GM12865 (cell line): ENCODE measurements at regions not wholly inside any gene's neighbourhood (a gene's known extent, or its start where the extent isn't known, plus 50 kb on each side); places are given as distances from the start of the nearest gene placed in this dataset.

Source experiments
- DNase-seq: peaks from one replicate; pipeline ENCODE4 v3.0.0; 2010; ENCODE audit warnings: low read depth
- H3K4me3 ChIP-seq: 2 replicates; pipeline ENCODE4 v1.5.1; 2011; ENCODE audit warnings: mild to moderate bottlenecking, low read depth, low read length, control low read depth
- TF ChIP-seq, protein P1 (sequence below): IDR thresholded peaks from 2 replicates; pipeline ENCODE4 v1.5.1; 2011; ENCODE audit warnings: low read length, control low read depth, low read depth, inconsistent platforms; ENCODE audit not compliant: insufficient read depth; ENCODE audit errors: missing control alignments

DNA sequence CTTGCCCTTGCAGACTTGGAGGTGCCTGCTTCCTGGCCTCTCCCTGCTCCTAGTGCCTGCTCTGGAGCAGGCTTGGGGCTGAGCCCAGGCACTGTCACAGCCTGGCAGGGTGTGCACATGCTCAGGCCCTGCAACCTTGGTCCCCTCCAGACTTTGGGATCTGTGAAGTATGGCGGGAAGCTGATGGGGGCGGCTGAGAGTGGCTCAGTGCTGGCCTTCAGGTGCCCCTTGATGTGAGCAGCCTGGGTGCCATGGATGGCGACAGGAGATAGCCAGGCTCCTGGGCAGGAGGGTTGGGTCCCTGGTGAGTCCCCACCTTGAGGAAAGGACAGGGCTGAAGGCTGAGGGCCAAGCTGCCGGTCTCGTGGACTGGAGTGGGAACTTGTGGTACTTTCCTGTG, 700.4 kb upstream of the KCND2 start:
- DNase-seq, result peak; percentile 5

DNA sequence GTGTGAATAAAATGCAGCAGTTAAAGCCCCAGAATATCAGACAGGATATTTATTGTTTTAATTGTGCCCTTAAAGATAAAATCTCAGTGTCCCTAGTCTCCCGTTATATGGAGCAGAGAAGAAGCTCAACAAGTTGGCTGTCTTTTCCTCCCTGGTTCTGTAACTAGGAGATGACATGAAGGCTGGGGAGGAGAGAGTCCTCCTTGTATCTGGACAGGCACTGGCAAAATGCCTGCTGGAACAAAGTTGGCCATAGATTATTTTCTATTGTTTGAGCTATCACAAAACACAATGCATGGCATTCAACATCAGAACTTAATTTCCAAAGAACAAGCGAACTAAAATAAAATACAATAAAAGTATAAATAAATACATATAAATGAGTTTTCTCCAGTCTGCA, 694.9 kb upstream of the KCND2 start:
- no peak overlapping the region for H3K4me3 ChIP-seq
- DNase-seq, result no peak
- TF ChIP-seq, protein P1, sequence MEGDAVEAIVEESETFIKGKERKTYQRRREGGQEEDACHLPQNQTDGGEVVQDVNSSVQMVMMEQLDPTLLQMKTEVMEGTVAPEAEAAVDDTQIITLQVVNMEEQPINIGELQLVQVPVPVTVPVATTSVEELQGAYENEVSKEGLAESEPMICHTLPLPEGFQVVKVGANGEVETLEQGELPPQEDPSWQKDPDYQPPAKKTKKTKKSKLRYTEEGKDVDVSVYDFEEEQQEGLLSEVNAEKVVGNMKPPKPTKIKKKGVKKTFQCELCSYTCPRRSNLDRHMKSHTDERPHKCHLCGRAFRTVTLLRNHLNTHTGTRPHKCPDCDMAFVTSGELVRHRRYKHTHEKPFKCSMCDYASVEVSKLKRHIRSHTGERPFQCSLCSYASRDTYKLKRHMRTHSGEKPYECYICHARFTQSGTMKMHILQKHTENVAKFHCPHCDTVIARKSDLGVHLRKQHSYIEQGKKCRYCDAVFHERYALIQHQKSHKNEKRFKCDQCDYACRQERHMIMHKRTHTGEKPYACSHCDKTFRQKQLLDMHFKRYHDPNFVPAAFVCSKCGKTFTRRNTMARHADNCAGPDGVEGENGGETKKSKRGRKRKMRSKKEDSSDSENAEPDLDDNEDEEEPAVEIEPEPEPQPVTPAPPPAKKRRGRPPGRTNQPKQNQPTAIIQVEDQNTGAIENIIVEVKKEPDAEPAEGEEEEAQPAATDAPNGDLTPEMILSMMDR, result no peak

More for the DNA sequence above, 700.4 kb upstream of the KCND2 start:
- TF ChIP-seq, protein P1, result no peak
- no peak overlapping the region for H3K4me3 ChIP-seq

DNA sequence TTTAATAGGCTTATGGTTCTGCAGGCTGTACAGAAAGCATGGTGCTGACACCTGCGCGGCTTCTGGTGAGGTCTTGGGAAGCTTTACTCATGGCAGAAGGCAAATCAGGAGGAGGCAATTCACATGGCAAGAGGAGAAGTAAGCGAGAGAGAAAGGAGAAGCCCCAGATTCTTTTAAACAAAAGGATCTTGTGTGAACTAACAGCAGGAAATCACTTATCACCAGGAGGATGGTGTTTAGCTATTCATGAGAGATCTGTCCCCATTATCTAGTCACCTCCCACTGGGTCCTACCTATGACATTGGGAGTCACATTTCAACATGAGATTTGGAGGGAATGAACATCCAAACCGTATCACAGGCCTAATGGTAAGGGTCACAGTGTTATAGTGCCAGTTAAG, 678.0 kb upstream of the KCND2 start:
- TF ChIP-seq, protein P1, result no peak
- no peak for DNase-seq
- H3K4me3 ChIP-seq, result no peak overlapping the region

DNA sequence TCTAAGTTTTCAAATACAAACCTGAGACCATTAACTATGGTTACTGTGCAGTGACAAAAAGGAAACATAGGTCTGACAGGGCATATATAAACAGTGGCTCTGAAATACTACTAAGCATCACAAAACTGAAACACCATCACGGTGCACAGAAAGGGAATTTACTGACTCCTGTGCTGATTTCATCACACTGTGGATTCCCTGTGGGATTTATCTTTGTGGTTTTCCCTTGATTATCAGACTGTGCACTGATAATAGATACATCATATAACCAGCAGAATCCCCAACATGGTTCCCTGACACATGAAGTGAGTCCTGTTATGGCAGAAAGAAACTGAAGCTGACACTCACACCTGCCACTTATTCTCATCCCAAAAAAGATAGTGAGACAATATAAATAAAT, 676.3 kb upstream of the KCND2 start:
- no peak overlapping the region for H3K4me3 ChIP-seq
- DNase-seq, result no peak
- TF ChIP-seq, protein P1, result no peak

DNA sequence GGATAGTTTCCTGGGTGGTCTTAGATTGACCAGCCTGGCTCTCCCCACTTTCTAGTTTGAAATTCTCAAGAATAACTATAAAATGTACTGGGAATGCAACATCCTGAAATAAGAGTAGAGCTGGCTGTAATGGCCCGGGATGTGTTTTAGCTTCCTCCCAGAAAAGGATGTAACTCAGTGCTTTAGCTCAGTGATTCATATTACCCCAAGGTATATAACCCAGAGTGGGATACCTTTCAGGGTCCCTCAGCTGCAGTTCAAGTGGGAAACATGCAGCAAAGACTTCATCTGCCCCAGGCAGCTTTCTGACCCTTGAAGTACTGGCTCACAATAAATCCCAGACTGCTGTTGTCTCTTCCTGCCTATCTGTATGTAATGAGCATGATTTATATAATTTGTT, 666.7 kb upstream of the KCND2 start:
- H3K4me3 ChIP-seq, result no peak overlapping the region
- no peak for DNase-seq
- TF ChIP-seq, protein P1, result no peak

DNA sequence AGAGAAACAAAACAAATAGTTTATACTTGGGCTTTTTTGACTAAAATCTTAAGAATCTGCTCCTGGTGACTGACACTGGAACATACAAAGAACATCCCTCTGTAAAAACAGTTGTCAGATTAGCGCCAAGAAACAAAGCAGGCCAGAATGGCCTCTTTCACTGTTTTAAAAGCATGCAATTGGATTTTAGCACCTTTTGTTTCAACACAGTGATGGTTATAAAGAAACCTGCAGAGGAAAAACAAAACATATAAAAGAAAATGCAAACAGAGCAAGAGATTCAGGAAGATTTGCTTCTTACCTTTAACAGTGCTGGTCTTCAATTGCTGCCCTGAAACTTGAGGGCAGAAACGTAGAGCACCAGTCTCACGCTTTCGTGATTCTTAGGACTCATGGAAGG, 652.2 kb upstream of the KCND2 start:
- DNase-seq, result no peak
- TF ChIP-seq, protein P1, result no peak
- no peak overlapping the region for H3K4me3 ChIP-seq

DNA sequence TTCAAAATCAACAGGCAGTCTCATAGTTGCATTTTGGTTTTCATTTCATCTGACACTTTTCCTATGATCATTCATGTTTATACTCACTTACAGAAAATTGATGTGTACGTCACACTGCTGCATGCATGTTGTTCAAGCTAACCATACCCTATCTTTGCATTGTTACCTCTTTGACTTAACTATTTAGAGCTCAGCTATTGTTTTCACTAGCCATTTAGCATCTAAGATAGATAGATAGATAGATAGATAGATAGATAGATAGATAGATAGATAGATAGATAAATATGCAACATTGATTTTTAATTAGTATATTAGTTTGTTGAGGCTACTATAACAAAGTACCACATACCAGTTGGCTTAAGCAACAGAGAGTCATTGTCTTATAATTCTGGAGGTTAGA, 649.5 kb upstream of the KCND2 start:
- DNase-seq, result no peak
- no peak overlapping the region for H3K4me3 ChIP-seq
- TF ChIP-seq, protein P1, result no peak
